HepG2 (cell line): ENCODE measurements at regions not wholly inside any gene's neighbourhood (a gene's known extent, or its start where the extent isn't known, plus 50 kb on each side); places are given as distances from the start of the nearest gene placed in this dataset.
A peak's percentile ranks its signal among the peaks of the same experiment; 100 is the strongest.

Experiments used
- AKNA ChIP-seq: sonication (generic); formaldehyde crosslinking; IDR thresholded peaks from 2 replicates; pipeline ENCODE4 v1.4.0; 2020; ENCODE audit warnings: missing genetic modification reagents, borderline replicate concordance
- ASH2L ChIP-seq: fragments of 300-600, 200-600 bp; sonication (generic); IDR thresholded peaks from 2 replicates; pipeline ENCODE4 v1.7.0; 2017; ENCODE audit warnings: low read depth, mild to moderate bottlenecking, moderate library complexity, mixed read lengths, low read length; ENCODE audit not compliant: insufficient read length
- CEBPB ChIP-seq: IDR thresholded peaks from 2 replicates; pipeline ENCODE4 v1.6.1; 2011; ENCODE audit warnings: low read depth, low read length, improper control_type of control experiment, borderline replicate concordance
- HMGXB4 ChIP-seq, 2 experiments: sonication (generic) in 1 of 2; formaldehyde crosslinking in 1 of 2; IDR thresholded peaks; 2 replicates each; pipeline versions ENCODE4 v1.4.0 to v1.6.1; 2018 to 2020; ENCODE audit warnings: missing genetic modification reagents in 2 of 2, borderline replicate concordance in 1 of 2, low read depth in 1 of 2, mild to moderate bottlenecking in 1 of 2, missing biosample characterization in 1 of 2
- NR2C2 ChIP-seq: sonication (generic); formaldehyde crosslinking; IDR thresholded peaks from 2 replicates; pipeline ENCODE4 v1.4.0; 2020; ENCODE audit warnings: missing genetic modification reagents, mild to moderate bottlenecking, moderate library complexity, borderline replicate concordance
- NRL ChIP-seq: sonication (generic); formaldehyde crosslinking; IDR thresholded peaks from 2 replicates; pipeline ENCODE4 v1.5.0; 2020; ENCODE audit warnings: missing genetic modification reagents, mild to moderate bottlenecking, moderate library complexity, borderline replicate concordance
- RFX1 ChIP-seq: fragments of 450-650 bp; IDR thresholded peaks from 2 replicates; pipeline ENCODE4 v1.6.1; 2017
- RFXANK ChIP-seq: IDR thresholded peaks from 2 replicates; pipeline ENCODE4 v1.6.1; 2016
- ZFP90 ChIP-seq: sonication (generic); formaldehyde crosslinking; IDR thresholded peaks from 2 replicates; pipeline ENCODE4 v1.8.0; 2022; ENCODE audit warnings: missing genetic modification reagents, mild to moderate bottlenecking, inconsistent platforms, borderline replicate concordance
- ZGPAT ChIP-seq: IDR thresholded peaks from 2 replicates; pipeline ENCODE4 v1.6.1; 2016; ENCODE audit warnings: mild to moderate bottlenecking
- ZNF224 ChIP-seq: sonication (generic); formaldehyde crosslinking; IDR thresholded peaks from 2 replicates; pipeline ENCODE4 v1.5.0; 2020; ENCODE audit warnings: mild to moderate bottlenecking, missing genetic modification reagents
- ZNF292 ChIP-seq: sonication (generic); formaldehyde crosslinking; IDR thresholded peaks from 2 replicates; pipeline ENCODE4 v1.8.1; 2022; ENCODE audit warnings: mild to moderate bottlenecking, low read depth, missing genetic modification reagents, borderline replicate concordance
- ZNF468 ChIP-seq: sonication (generic); formaldehyde crosslinking; IDR thresholded peaks from 2 replicates; pipeline ENCODE4 v1.8.0; 2022; ENCODE audit warnings: mild to moderate bottlenecking, moderate library complexity, missing genetic modification reagents
- ZNF891 ChIP-seq: sonication (generic); formaldehyde crosslinking; IDR thresholded peaks from 2 replicates; pipeline ENCODE4 v1.5.0; 2020; ENCODE audit warnings: mild to moderate bottlenecking, missing genetic modification reagents
- ZUFSP ChIP-seq: sonication (generic); formaldehyde crosslinking; IDR thresholded peaks from 2 replicates; pipeline ENCODE4 v1.9.0; 2021; ENCODE audit warnings: missing genetic modification reagents, mild to moderate bottlenecking, borderline replicate concordance
- ZXDC ChIP-seq: sonication (generic); formaldehyde crosslinking; IDR thresholded peaks from 2 replicates; pipeline ENCODE4 v1.5.0; 2020; ENCODE audit warnings: mild to moderate bottlenecking, missing genetic modification reagents

- TF ChIP-seq AKNA (CRISPR knock-in tag) (no peak), NR2C2 (CRISPR knock-in tag) (peak; percentile 55), ZNF224 (CRISPR knock-in tag) (no peak), ZUFSP (CRISPR knock-in tag) (no peak), ZXDC (no peak), HMGXB4 (CRISPR knock-in tag; IDR thresholded peaks at IDR 0.05; ENCODE audit: borderline replicate concordance in 1 of 2, low read depth in 1 of 2) (no peak), RFXANK (no peak), ZGPAT (CRISPR knock-in tag) (peak; percentile 40; the same call in 1 of the 2 replicates), ZNF468 (CRISPR knock-in tag) (no peak), CEBPB (0 out of 2 replicates have a peak, but pooled peaks have one; percentile 44), ZNF292 (CRISPR knock-in tag) (peak; percentile 33; the same call in 1 of the 2 replicates), ZNF891 (CRISPR knock-in tag) (no peak), NRL (CRISPR knock-in tag) (no peak), RFX1 (no peak), ASH2L (no peak), ZFP90 (CRISPR knock-in tag) (no peak)
These were observed 65.0 kb upstream of the DNAJC19 start (continued) for GRCh38 chr3:181054538-181054937.
